IMR-90 (cell line): ENCODE measurements at regions not wholly inside any gene's neighbourhood (a gene's known extent, or its start where the extent isn't known, plus 50 kb on each side); places are given as distances from the start of the nearest gene placed in this dataset.

Experiments used
- ATAC-seq: fragments of 200-7000 bp; cut with Tn5 transposase; 2 replicates; pipeline ENCODE4 v1.9.1; 2020; ENCODE audit warnings: low read depth, mild to moderate bottlenecking, moderate library complexity
- BruUV-seq: library from RNA; stranded (reverse); fragments of 400-500 nt; replicated peaks from 2 replicates; lab custom pipeline; 2021; lab: Mats Ljungman, UMichigan
- CTCF ChIA-PET: fragments of 300-600 bp; formaldehyde crosslinking; extraction: SDS; loops from one replicate; lab custom pipeline; 2021; ENCODE audit warnings: antibody characterized with exemption; lab: Yijun Ruan, JAX
- POLR2A ChIA-PET: fragments of 300-600 bp; sonication (Branson Sonifier 250); formaldehyde crosslinking; loops from one replicate; lab custom pipeline; 2022; ENCODE audit warnings: antibody characterized with exemption; ENCODE audit not compliant: unreplicated experiment; lab: Charles Lee
- DNase-seq: peaks from one replicate; pipeline ENCODE4 v3.0.0; 2013
- H2AFZ ChIP-seq: replicated peaks from 2 replicates; pipeline ENCODE3; 2013; ENCODE audit warnings: low read length, mild to moderate bottlenecking; ENCODE audit not compliant: poor library complexity
- H2AK5ac ChIP-seq: 2 replicates; pipeline ENCODE4 v1.6.1; 2013; ENCODE audit warnings: low read depth, low read length, inconsistent platforms
- H2AK9ac ChIP-seq: replicated peaks from 2 replicates; pipeline ENCODE3; 2013; ENCODE audit warnings: mild to moderate bottlenecking, low read depth, low read length, moderate library complexity; ENCODE audit not compliant: poor library complexity
- H2BK120ac ChIP-seq: 2 replicates; pipeline ENCODE4 v1.6.1; 2013; ENCODE audit warnings: low read depth, low read length, inconsistent platforms
- H2BK15ac ChIP-seq: 3 replicates; pipeline ENCODE4 v1.6.1; 2013; ENCODE audit warnings: low read depth, low read length, inconsistent platforms
- H2BK20ac ChIP-seq: 2 replicates; pipeline ENCODE4 v1.6.1; 2013; ENCODE audit warnings: low read depth, mild to moderate bottlenecking, inconsistent platforms, low read length, moderate library complexity
- H2BK5ac ChIP-seq: 2 replicates; pipeline ENCODE4 v1.6.1; 2013; ENCODE audit warnings: mild to moderate bottlenecking, low read depth, low read length, inconsistent platforms; ENCODE audit not compliant: poor library complexity, severe bottlenecking
- H3K14ac ChIP-seq: replicated peaks from 2 replicates; pipeline ENCODE4 v1.6.1; 2013; ENCODE audit warnings: low read depth, low read length, inconsistent platforms
- H3K18ac ChIP-seq: 2 replicates; pipeline ENCODE4 v1.6.1; 2013; ENCODE audit warnings: low read depth, low read length, control low read depth
- H3K23ac ChIP-seq: 2 replicates; pipeline ENCODE4 v1.6.1; 2013; ENCODE audit warnings: low read depth, low read length, inconsistent platforms
- H3K27ac ChIP-seq: 2 replicates; pipeline ENCODE4 v1.5.1; 2013; ENCODE audit warnings: mild to moderate bottlenecking, control low read depth, low read length; ENCODE audit not compliant: insufficient read depth
- H3K27me3 ChIP-seq: 2 replicates; pipeline ENCODE4 v1.6.1; 2013; ENCODE audit warnings: low read length; ENCODE audit not compliant: control insufficient read depth, insufficient read depth
- H3K36me3 ChIP-seq: 2 replicates; pipeline ENCODE4 v1.6.1; 2013; ENCODE audit warnings: low read length, mixed read lengths; ENCODE audit not compliant: control insufficient read depth, insufficient read depth
- H3K4ac ChIP-seq: 2 replicates; pipeline ENCODE4 v1.6.1; 2013; ENCODE audit warnings: low read depth, low read length, inconsistent platforms
- H3K4me1 ChIP-seq: 2 replicates; pipeline ENCODE4 v1.6.1; 2013; ENCODE audit warnings: low read length, mixed read lengths; ENCODE audit not compliant: control insufficient read depth, insufficient read depth
- H3K4me2 ChIP-seq: 2 replicates; pipeline ENCODE4 v1.6.1; 2013; ENCODE audit warnings: low read depth, mild to moderate bottlenecking, control low read depth, low read length, moderate library complexity
- H3K4me3 ChIP-seq: 2 replicates; pipeline ENCODE4 v1.5.1; 2013; ENCODE audit warnings: low read depth, mild to moderate bottlenecking, control low read depth, low read length, moderate library complexity; ENCODE audit not compliant: insufficient read depth
- H3K56ac ChIP-seq: 2 replicates; pipeline ENCODE4 v1.6.1; 2013; ENCODE audit warnings: low read length, inconsistent platforms; ENCODE audit not compliant: insufficient read depth; ENCODE audit errors: extremely low read depth
- H3K79me1 ChIP-seq, 2 experiments: 2 replicates each; pipeline ENCODE4 v1.6.1; 2013; ENCODE audit warnings: low read length in 2 of 2, inconsistent platforms in 1 of 2, low read depth in 1 of 2
- H3K9ac ChIP-seq: 2 replicates; pipeline ENCODE4 v1.6.1; 2013; ENCODE audit warnings: low read depth, low read length, control low read depth
- H3K9me1 ChIP-seq: 2 replicates; pipeline ENCODE4 v1.6.1; 2013; ENCODE audit warnings: low read length, inconsistent platforms; ENCODE audit not compliant: insufficient read depth
- H3K9me3 ChIP-seq: 2 replicates; pipeline ENCODE4 v1.6.1; 2013; ENCODE audit warnings: low read length; ENCODE audit not compliant: control insufficient read depth, insufficient read depth
- H4K20me1 ChIP-seq: 2 replicates; pipeline ENCODE4 v1.6.1; 2013; ENCODE audit warnings: low read length, inconsistent platforms; ENCODE audit not compliant: insufficient read depth
- H4K5ac ChIP-seq: 2 replicates; pipeline ENCODE4 v1.6.1; 2013; ENCODE audit warnings: mild to moderate bottlenecking, low read depth, low read length, control low read depth
- H4K8ac ChIP-seq, 2 experiments: 2 replicates each; pipeline ENCODE4 v1.6.1; 2013; ENCODE audit warnings: low read depth in 2 of 2, low read length in 2 of 2, control low read depth in 1 of 2, inconsistent platforms in 1 of 2
- H4K91ac ChIP-seq: 2 replicates; pipeline ENCODE4 v1.6.1; 2013; ENCODE audit warnings: low read depth, low read length, inconsistent platforms; ENCODE audit not compliant: insufficient read depth
- BHLHE40 ChIP-seq: fragments of 150-350 bp; IDR thresholded peaks from 2 replicates; pipeline ENCODE4 v1.6.1; 2016; ENCODE audit warnings: mild to moderate bottlenecking, low read depth, low read length
- CTCF ChIP-seq: conservative IDR thresholded peaks from 2 replicates; pipeline ENCODE4 v1.5.1; 2012; ENCODE audit warnings: mild to moderate bottlenecking, low read depth, low read length, improper control_type of control experiment
- FOS ChIP-seq: fragments of 150-350 bp; IDR thresholded peaks from 2 replicates; pipeline ENCODE4 v1.6.1; 2016; ENCODE audit warnings: low read depth, low read length
- RFX5 ChIP-seq: IDR thresholded peaks from 2 replicates; pipeline ENCODE4 v1.8.0; 2012; ENCODE audit warnings: low read depth, mild to moderate bottlenecking, low read length, moderate library complexity
- SMC3 ChIP-seq: fragments of 150-350 bp; IDR thresholded peaks from 2 replicates; pipeline ENCODE4 v1.6.1; 2016; ENCODE audit warnings: low read depth, mild to moderate bottlenecking, antibody characterized with exemption, low read length, moderate library complexity
- USF2 ChIP-seq: fragments of 150-350 bp; IDR thresholded peaks from 2 replicates; pipeline ENCODE4 v1.6.1; 2017; ENCODE audit warnings: mild to moderate bottlenecking, antibody characterized with exemption, low read length, low read depth
- WGBS, 2 experiments: methylation state at CpG; one replicate each; pipeline versions ENCODE4 v1.1.5 to v1.1.7; 2013; ENCODE audit warnings: missing lambda C conversion rate in 2 of 2; ENCODE audit not compliant: insufficient read length in 1 of 2; ENCODE audit errors: extremely low coverage in 2 of 2; 5-methylcytosine and 5-hydroxymethylcytosine counted together
- dilution Hi-C: fragments of 300-500 bp; cut with HindIII; formaldehyde crosslinking; loops from one replicate; pipeline ENCODE4 v1.14.3; 2018; ENCODE audit warnings: low sequenced_read_pairs; ENCODE audit not compliant: unreplicated experiment
- in situ Hi-C: fragments of 300-500 bp; cut with MboI; formaldehyde crosslinking; loops from 3 replicates; pipeline ENCODE4 v1.14.3; 2019; ENCODE audit warnings: low sequenced_read_pairs, inconsistent platforms, mixed read lengths
- intact Hi-C: fragments of 100-400 bp; cut with micrococcal nuclease; formaldehyde crosslinking; loops from 2 replicates; pipeline ENCODE4 v1.10.0; 2022

- ATAC-seq, result no peak
- Histone ChIP-seq H3K27me3 (no peaks in the 10 kb centered on the region), H3K23ac (no peak overlapping the region), H3K9me3 (no peaks in the 10 kb centered on the region), H4K5ac (no peak overlapping the region), H3K56ac (no peak overlapping the region), H2BK120ac (peak overlapping the region; percentile 7; the same call in 1 of the 2 replicates), H3K4ac (peak overlapping the region; percentile 32; the same call in 1 of the 2 replicates), H3K14ac (no peak overlapping the region), H3K18ac (no peak overlapping the region; the same call in 1 of the 2 replicates), H3K36me3 (no peaks in the 10 kb centered on the region), H2BK15ac (no peak overlapping the region; the same call in 2 of the 3 replicates), H2BK5ac (no peak overlapping the region), H2AK5ac (peak overlapping the region; percentile 22), H2BK20ac (peak overlapping the region; percentile 37), H2AK9ac (no peak overlapping the region), H3K4me3 (no peak overlapping the region), H3K27ac (no peak overlapping the region), H3K79me1 (no peaks in the 10 kb centered on the region), H2AFZ (no peak overlapping the region), H3K4me1 (peaks cover 25% of the 10 kb centered on the region), H3K9ac (no peak overlapping the region), H4K8ac (no peak overlapping the region), H4K91ac (peak overlapping the region; percentile 23; the same call in 1 of the 2 replicates), H4K20me1 (no peaks in the 10 kb centered on the region), H3K4me2 (no peak overlapping the region), H3K9me1 (peaks cover 30% of the 10 kb centered on the region)
- dilution Hi-C loops, result no loop called here
- 60% methylated on average over 3 of the region's 15 CpGs; no CpG with 5 or more reads in 1 of the 2 experiments for WGBS, 2 experiments
- intact Hi-C loops, result no loop called here
- ChIA-PET CTCF (no interaction called here), POLR2A (no interaction called here)
- in situ Hi-C loops, result no loop called here
- no TSS peak for BruUV-seq
- DNase-seq, result no peak
- no peak for TF ChIP-seq BHLHE40
- no peak for TF ChIP-seq CTCF
- no peak for TF ChIP-seq SMC3
- no peak for TF ChIP-seq USF2
- no peak for TF ChIP-seq FOS
- no peak for TF ChIP-seq RFX5
Observed at GRCh38 chr11:130609121-130610035, 160.9 kb downstream of the ADAMTS15 start.
